Cardiac fibroblast (primary cell): ENCODE measurements at regions not wholly inside any gene's neighbourhood (a gene's known extent, or its start where the extent isn't known, plus 50 kb on each side); places are given as distances from the start of the nearest gene placed in this dataset.

Source experiments
- DNase-seq, 2 donors: peaks; one replicate each; pipeline versions ENCODE4 v3.0.0 to v3.0.0-alpha.2; 2010; ENCODE audit warnings: low read depth in 2 of 2
- H3K4me3 ChIP-seq, 2 donors: replicated peaks in 1 of 2; 1 replicate in 1 of 2; 2 replicates in 1 of 2; pipeline ENCODE4 v1.5.1; 2011; ENCODE audit warnings: low read depth in 2 of 2, low read length in 2 of 2, mild to moderate bottlenecking in 2 of 2, moderate library complexity in 1 of 2
- CTCF ChIP-seq: IDR thresholded peaks from one replicate; pipeline ENCODE4 v1.5.1; 2011; ENCODE audit warnings: low read depth, mild to moderate bottlenecking, low read length, inconsistent platforms

- DNase-seq = no peak
These were observed 144.6 kb downstream of the QPCT start for GRCh38 chr2:37489041-37489456.

GRCh38 chr2:37489536-37489935, 145.1 kb downstream of the QPCT start:
- no peak overlapping the region for H3K4me3 ChIP-seq
- no peak for DNase-seq
- TF ChIP-seq CTCF = no peak

More at GRCh38 chr2:37489041-37489456, 144.6 kb downstream of the QPCT start:
- TF ChIP-seq CTCF = no peak
- no peak overlapping the region for H3K4me3 ChIP-seq

GRCh38 chr2:37493425-37493824, 149.0 kb downstream of the QPCT start:
- no peak for DNase-seq
- no peak overlapping the region for H3K4me3 ChIP-seq
- no peak for TF ChIP-seq CTCF

GRCh38 chr2:37499113-37499512, 154.7 kb downstream of the QPCT start:
- no peak for TF ChIP-seq CTCF
- no peak overlapping the region for H3K4me3 ChIP-seq
- DNase-seq = no peak

GRCh38 chr2:37500031-37500430, 155.6 kb downstream of the QPCT start:
- TF ChIP-seq CTCF = no peak
- DNase-seq = no peak
- no peak overlapping the region for H3K4me3 ChIP-seq

GRCh38 chr2:37501113-37501512, 156.7 kb downstream of the QPCT start:
- no peak for TF ChIP-seq CTCF
- DNase-seq = no peak
- H3K4me3 ChIP-seq = no peak overlapping the region

GRCh38 chr2:37506407-37507050, 162.1 kb downstream of the QPCT start:
- DNase-seq = peak in 1 of 2 donors; percentile 42
- no peak for TF ChIP-seq CTCF

More at GRCh38 chr2:37506407-37507050, 162.1 kb downstream of the QPCT start:
- no peak overlapping the region for H3K4me3 ChIP-seq
